Neuronal stem cell (in vitro differentiated cells): ENCODE measurements at regions not wholly inside any gene's neighbourhood (a gene's known extent, or its start where the extent isn't known, plus 50 kb on each side); places are given as distances from the start of the nearest gene placed in this dataset.

Experiments used
- DNase-seq: peaks from one replicate; pipeline ENCODE4 v3.0.0-alpha.2; 2013; ENCODE audit warnings: low spot score
- H2AFZ ChIP-seq: one replicate; pipeline ENCODE4 v1.6.1; 2013; ENCODE audit warnings: mild to moderate bottlenecking, low read length, inconsistent platforms
- H2AK5ac ChIP-seq: 2 replicates; pipeline ENCODE4 v1.6.1; 2013; ENCODE audit warnings: low read depth, mild to moderate bottlenecking, inconsistent platforms, low read length, moderate library complexity, mixed read lengths
- H2BK120ac ChIP-seq: 2 replicates; pipeline ENCODE4 v1.6.1; 2013; ENCODE audit warnings: low read depth, mild to moderate bottlenecking, inconsistent platforms, low read length, moderate library complexity, mixed read lengths
- H2BK12ac ChIP-seq: one replicate; pipeline ENCODE4 v1.6.1; 2013; ENCODE audit warnings: low read length, inconsistent platforms
- H2BK15ac ChIP-seq: 2 replicates; pipeline ENCODE4 v1.6.1; 2013; ENCODE audit warnings: mild to moderate bottlenecking, low read length, inconsistent platforms, mixed read lengths
- H2BK5ac ChIP-seq: one replicate; pipeline ENCODE4 v1.6.1; 2013; ENCODE audit warnings: inconsistent platforms, mild to moderate bottlenecking, low read length, moderate library complexity
- H3K14ac ChIP-seq: one replicate; pipeline ENCODE4 v1.6.1; 2013; ENCODE audit warnings: low read length, inconsistent platforms
- H3K18ac ChIP-seq: 2 replicates; pipeline ENCODE4 v1.6.1; 2013; ENCODE audit warnings: low read length, inconsistent platforms
- H3K23ac ChIP-seq: 2 replicates; pipeline ENCODE4 v1.6.1; 2013; ENCODE audit warnings: low read depth, mild to moderate bottlenecking, mixed read lengths, low read length, inconsistent platforms; ENCODE audit not compliant: poor library complexity
- H3K27ac ChIP-seq: replicated peaks from 3 replicates; pipeline ENCODE4 v1.5.1; 2013; ENCODE audit warnings: low read length, inconsistent platforms
- H3K27me3 ChIP-seq, 3 experiments: 2 replicates each; pipeline ENCODE4 v1.6.1; 2013; ENCODE audit warnings: low read length in 3 of 3, mild to moderate bottlenecking in 2 of 3, inconsistent platforms in 1 of 3, low read depth in 1 of 3, mixed read lengths in 1 of 3, moderate library complexity in 1 of 3; ENCODE audit not compliant: control insufficient read depth in 3 of 3, insufficient read depth in 3 of 3
- H3K36me3 ChIP-seq, 2 donors: replicated peaks in 1 of 2; 2 replicates each; pipeline ENCODE4 v1.6.1; 2013; ENCODE audit warnings: low read length in 2 of 2; ENCODE audit not compliant: control insufficient read depth in 2 of 2, insufficient read depth in 2 of 2
- H3K4ac ChIP-seq: 2 replicates; pipeline ENCODE4 v1.6.1; 2013; ENCODE audit warnings: inconsistent platforms, mild to moderate bottlenecking, low read length, moderate library complexity
- H3K4me1 ChIP-seq, 2 donors: 1 replicate in 1 of 2; 2 replicates in 1 of 2; pipeline ENCODE4 v1.6.1; 2013; ENCODE audit warnings: low read length in 2 of 2, low read depth in 1 of 2; ENCODE audit not compliant: control insufficient read depth in 2 of 2, insufficient read depth in 1 of 2
- H3K4me2 ChIP-seq: one replicate; pipeline ENCODE4 v1.6.1; 2013; ENCODE audit warnings: mild to moderate bottlenecking, low read length, inconsistent platforms; ENCODE audit not compliant: insufficient read depth, poor library complexity, severe bottlenecking
- H3K4me3 ChIP-seq, 2 donors: 2 replicates each; pipeline ENCODE4 v1.5.1; 2013; ENCODE audit warnings: low read length in 2 of 2, mild to moderate bottlenecking in 2 of 2, inconsistent platforms in 1 of 2, moderate library complexity in 1 of 2
- H3K79me1 ChIP-seq: one replicate; pipeline ENCODE4 v1.6.1; 2013; ENCODE audit warnings: low read depth, mild to moderate bottlenecking, inconsistent platforms, low read length, moderate library complexity
- H3K9ac ChIP-seq: one replicate; pipeline ENCODE4 v1.6.1; 2013; ENCODE audit warnings: mild to moderate bottlenecking, low read depth, low read length, inconsistent platforms; ENCODE audit not compliant: poor library complexity
- H3K9me3 ChIP-seq, 2 donors: replicated peaks in 1 of 2; 2 replicates each; pipeline versions ENCODE3 to v1.6.1; 2013; ENCODE audit warnings: low read length in 2 of 2, mild to moderate bottlenecking in 2 of 2, inconsistent platforms in 1 of 2, low read depth in 1 of 2, mixed read lengths in 1 of 2, moderate library complexity in 1 of 2; ENCODE audit not compliant: control insufficient read depth in 2 of 2, insufficient read depth in 1 of 2
- H4K8ac ChIP-seq: one replicate; pipeline ENCODE4 v1.6.1; 2013; ENCODE audit warnings: low read depth, mild to moderate bottlenecking, inconsistent platforms, low read length, moderate library complexity
- H4K91ac ChIP-seq: one replicate; pipeline ENCODE4 v1.6.1; 2013; ENCODE audit warnings: low read length, low read depth, mild to moderate bottlenecking, inconsistent platforms; ENCODE audit not compliant: poor library complexity
- WGBS, 2 donors: extraction: QIAGEN DNeasy Blood & Tissue Kit; methylation state at CpG; one replicate each; pipeline ENCODE4 v1.1.7; 2013; ENCODE audit warnings: missing lambda C conversion rate in 2 of 2, mixed read lengths in 1 of 2; ENCODE audit not compliant: insufficient read length in 2 of 2, insufficient replicate concordance in 1 of 2; ENCODE audit errors: extremely low coverage in 2 of 2; 5-methylcytosine and 5-hydroxymethylcytosine counted together

- H3K9ac ChIP-seq, result no peak overlapping the region
- H3K14ac ChIP-seq, result no peak overlapping the region
- no peak overlapping the region for H3K23ac ChIP-seq
- H3K4ac ChIP-seq, result no peak overlapping the region
- WGBS, 2 donors, result 100% methylated on average over 1 of the region's 19 CpGs; no CpG with 5 or more reads in 1 of the 2 donors
- no peak overlapping the region for H3K4me3 ChIP-seq
- H3K36me3 ChIP-seq, result no peaks in the 10 kb centered on the region
- no peak for DNase-seq
- no peak overlapping the region for H4K8ac ChIP-seq
- H3K79me1 ChIP-seq, result no peaks in the 10 kb centered on the region
- H3K18ac ChIP-seq, result no peak overlapping the region
- H2BK120ac ChIP-seq, result no peak overlapping the region
- no peak overlapping the region for H3K27ac ChIP-seq
- no peak overlapping the region for H2BK15ac ChIP-seq
- no peak overlapping the region for H3K4me2 ChIP-seq
- H2BK5ac ChIP-seq, result no peak overlapping the region
- H3K27me3 ChIP-seq, result no peaks in the 10 kb centered on the region
- H2BK12ac ChIP-seq, result no peak overlapping the region
- H2AK5ac ChIP-seq, result no peak overlapping the region
- H2AFZ ChIP-seq, result no peak overlapping the region
- no peaks in the 10 kb centered on the region for H3K9me3 ChIP-seq
- H4K91ac ChIP-seq, result no peak overlapping the region
- H3K4me1 ChIP-seq, result no peaks in the 10 kb centered on the region
These were observed 201.8 kb downstream of the GLRX3 start for GRCh38 chr10:130337696-130338635.

DNA sequence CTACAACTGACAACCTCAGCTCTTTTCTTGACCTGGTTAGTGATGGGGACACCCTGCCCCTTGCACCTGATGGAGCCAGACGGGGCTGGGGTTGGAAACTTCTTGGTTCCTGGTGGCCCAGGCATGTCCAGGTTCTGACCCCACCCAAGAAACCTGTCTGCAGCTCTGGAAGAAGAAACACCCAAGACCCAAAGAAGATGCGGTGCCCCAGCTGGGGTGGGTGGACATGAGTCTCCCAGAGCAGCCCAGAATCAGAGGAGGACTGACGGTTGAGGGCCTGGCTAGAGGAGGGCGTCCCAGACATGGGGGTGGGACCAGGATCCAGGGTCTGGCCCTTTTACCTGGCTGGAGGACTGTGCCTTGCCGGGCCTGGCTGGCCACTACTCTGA lies 202.4 kb downstream of the GLRX3 start:
- Histone ChIP-seq H3K14ac (no peak overlapping the region), H2BK120ac (no peak overlapping the region), H3K4me1 (no peaks in the 10 kb centered on the region), H3K9me3 (no peaks in the 10 kb centered on the region), H3K9ac (no peak overlapping the region), H3K4me3 (no peak overlapping the region), H3K27ac (no peak overlapping the region), H4K8ac (no peak overlapping the region), H3K27me3 (no peaks in the 10 kb centered on the region), H3K4me2 (no peak overlapping the region), H3K36me3 (no peaks in the 10 kb centered on the region), H2BK5ac (no peak overlapping the region), H3K23ac (no peak overlapping the region), H2AFZ (no peak overlapping the region), H2BK15ac (no peak overlapping the region), H2AK5ac (no peak overlapping the region), H3K18ac (no peak overlapping the region), H4K91ac (no peak overlapping the region), H3K79me1 (no peaks in the 10 kb centered on the region), H2BK12ac (no peak overlapping the region), H3K4ac (no peak overlapping the region)
- no CpG with 5 or more reads among the region's 5 CpGs for WGBS, 2 donors
- DNase-seq, result no peak

DNA sequence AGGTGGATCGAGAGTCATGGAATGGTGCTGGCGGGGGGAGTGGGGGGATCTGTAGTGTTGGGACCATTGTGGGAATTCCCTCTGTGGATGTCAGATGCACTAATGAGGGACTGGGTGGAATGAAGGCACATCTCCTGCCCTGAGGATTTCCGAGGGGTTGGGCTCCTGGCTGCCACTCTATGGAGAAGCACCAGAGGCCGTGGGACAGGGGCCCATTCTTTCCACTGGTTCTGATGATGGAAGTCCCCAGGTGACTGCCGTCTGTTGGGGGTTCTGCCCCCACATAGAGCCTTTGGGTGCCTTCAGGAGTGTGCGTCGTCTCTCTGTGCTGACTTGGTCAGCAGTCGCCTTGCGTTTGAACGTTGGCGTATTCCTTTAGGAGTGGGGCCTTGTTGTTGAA lies 202.9 kb downstream of the GLRX3 start:
- H3K36me3 ChIP-seq, result no peaks in the 10 kb centered on the region
- H4K8ac ChIP-seq, result no peak overlapping the region
- H3K23ac ChIP-seq, result peak overlapping the region; percentile 5
- H3K27me3 ChIP-seq, result no peaks in the 10 kb centered on the region
- no peak overlapping the region for H3K18ac ChIP-seq
- H2BK15ac ChIP-seq, result no peak overlapping the region
- no peak overlapping the region for H4K91ac ChIP-seq
- H3K4ac ChIP-seq, result no peak overlapping the region
- no peaks in the 10 kb centered on the region for H3K9me3 ChIP-seq
- H3K79me1 ChIP-seq, result no peaks in the 10 kb centered on the region
- H3K27ac ChIP-seq, result no peak overlapping the region
- DNase-seq, result no peak
- no peak overlapping the region for H3K4me2 ChIP-seq
- H3K4me3 ChIP-seq, result no peak overlapping the region
- H3K14ac ChIP-seq, result no peak overlapping the region
- no peak overlapping the region for H3K9ac ChIP-seq
- no peak overlapping the region for H2BK5ac ChIP-seq
- H2AK5ac ChIP-seq, result peak overlapping the region; percentile 20
- no peaks in the 10 kb centered on the region for H3K4me1 ChIP-seq
- H2AFZ ChIP-seq, result no peak overlapping the region
- no peak overlapping the region for H2BK12ac ChIP-seq
- no CpG with 5 or more reads among the region's 11 CpGs for WGBS, 2 donors
- no peak overlapping the region for H2BK120ac ChIP-seq

DNA sequence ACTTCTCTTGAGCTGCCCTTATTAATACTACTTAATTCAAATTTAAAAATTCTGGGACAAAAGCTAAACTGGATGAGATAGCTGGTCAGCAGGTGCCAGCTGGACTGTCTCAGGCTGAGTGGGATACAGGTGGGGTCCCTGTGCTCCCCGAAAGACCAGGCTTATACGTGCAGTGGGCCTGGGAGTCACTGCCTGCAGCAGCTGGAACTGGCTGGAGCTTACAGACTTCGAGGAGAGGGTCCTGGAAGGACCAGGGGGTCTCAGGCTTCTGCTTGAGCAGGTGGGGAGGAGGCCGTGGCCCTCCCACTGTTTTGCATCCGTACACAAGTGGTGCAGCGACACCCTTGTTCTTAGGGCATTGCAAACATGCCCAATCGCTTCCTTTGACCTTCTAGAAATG lies 203.7 kb downstream of the GLRX3 start:
- WGBS, 2 donors, result no CpG with 5 or more reads among the region's 7 CpGs

More for the DNA sequence above, 203.7 kb downstream of the GLRX3 start:
- no peaks in the 10 kb centered on the region for H3K79me1 ChIP-seq
- no peaks in the 10 kb centered on the region for H3K4me1 ChIP-seq
- no peak overlapping the region for H4K91ac ChIP-seq
- H2AFZ ChIP-seq, result no peak overlapping the region
- no peak overlapping the region for H3K27ac ChIP-seq
- DNase-seq, result no peak
- H3K18ac ChIP-seq, result no peak overlapping the region
- H3K4ac ChIP-seq, result no peak overlapping the region
- H3K9me3 ChIP-seq, result no peaks in the 10 kb centered on the region
- H2BK15ac ChIP-seq, result no peak overlapping the region
- H3K36me3 ChIP-seq, result no peaks in the 10 kb centered on the region
- H2BK5ac ChIP-seq, result no peak overlapping the region
- H3K9ac ChIP-seq, result no peak overlapping the region
- H3K4me2 ChIP-seq, result no peak overlapping the region
- no peak overlapping the region for H3K4me3 ChIP-seq
- no peak overlapping the region for H2BK120ac ChIP-seq
- no peak overlapping the region for H2BK12ac ChIP-seq
- no peak overlapping the region for H3K23ac ChIP-seq
- no peak overlapping the region for H3K14ac ChIP-seq
- no peaks in the 10 kb centered on the region for H3K27me3 ChIP-seq
- no peak overlapping the region for H4K8ac ChIP-seq
- H2AK5ac ChIP-seq, result no peak overlapping the region
